B cell (primary cell): ENCODE measurements at regions not wholly inside any gene's neighbourhood (a gene's known extent, or its start where the extent isn't known, plus 50 kb on each side); places are given as distances from the start of the nearest gene placed in this dataset.

Source experiments
- ATAC-seq: fragments of 200-7000 bp; cut with Tn5 transposase; one replicate; pipeline ENCODE4 v1.10.0; 2021; ENCODE audit warnings: low read depth, mild to moderate bottlenecking, moderate number of reproducible peaks, moderate library complexity
- CTCF ChIA-PET: fragments of 350-600 bp; sonication (Branson Sonifier 250); formaldehyde crosslinking; loops from one replicate; lab custom pipeline; 2021; ENCODE audit warnings: antibody characterized with exemption, inconsistent platforms; lab: Charles Lee
- POLR2A ChIA-PET: fragments of 350-600 bp; sonication (Branson Sonifier 250); formaldehyde crosslinking; loops from one replicate; lab custom pipeline; 2021; ENCODE audit warnings: antibody characterized with exemption; lab: Charles Lee
- DNase-seq: peaks from one replicate; pipeline ENCODE4 v3.0.0; 2013
- H2AFZ ChIP-seq: 2 replicates; pipeline ENCODE4 v1.6.1; 2012; ENCODE audit warnings: mild to moderate bottlenecking, low read depth, low read length; ENCODE audit not compliant: insufficient read depth, poor library complexity, severe bottlenecking
- H3K27ac ChIP-seq, 2 donors: 1 replicate in 1 of 2; 2 replicates in 1 of 2; pipeline ENCODE4 v1.5.1; 2012 to 2013; ENCODE audit warnings: low read length in 2 of 2, mild to moderate bottlenecking in 2 of 2, moderate library complexity in 1 of 2
- H3K27me3 ChIP-seq, 4 experiments: fragments of 200-600 bp in 1 of 4; sonication (generic) in 1 of 4; replicated peaks in 1 of 4; 1 replicate in 2 of 4; 2 replicates in 2 of 4; pipeline versions ENCODE4 v1.6.1 to v1.7.0; 2013 to 2016; ENCODE audit warnings: low read length in 3 of 4, mild to moderate bottlenecking in 2 of 4, mixed read lengths in 1 of 4, moderate library complexity in 1 of 4; ENCODE audit not compliant: insufficient read depth in 4 of 4, control insufficient read depth in 3 of 4; ENCODE audit errors: control extremely low read depth in 1 of 4
- H3K36me3 ChIP-seq, 2 experiments: replicated peaks in 1 of 2; 1 replicate in 1 of 2; 2 replicates in 1 of 2; pipeline versions ENCODE4 v1.6.1 to v1.7.1; 2013; ENCODE audit warnings: low read length in 1 of 2; ENCODE audit not compliant: insufficient read depth in 2 of 2, control insufficient read depth in 1 of 2; ENCODE audit errors: control extremely low read depth in 1 of 2, extremely low read depth in 1 of 2
- H3K4me1 ChIP-seq, 2 donors: fragments of 200-600 bp in 1 of 2; sonication (generic) in 1 of 2; 1 replicate in 1 of 2; 2 replicates in 1 of 2; pipeline versions ENCODE4 v1.5.1 to v1.6.1; 2013 to 2017; ENCODE audit warnings: low read length in 2 of 2; ENCODE audit not compliant: control insufficient read depth in 2 of 2, insufficient read depth in 2 of 2
- H3K4me2 ChIP-seq: replicated peaks from 2 replicates; pipeline ENCODE3; 2012; ENCODE audit warnings: mild to moderate bottlenecking, low read depth, low read length; ENCODE audit not compliant: poor library complexity, severe bottlenecking
- H3K4me3 ChIP-seq, 5 experiments: fragments of 200-600 bp in 1 of 5; sonication (generic) in 1 of 5; 1 replicate in 3 of 5; 2 replicates in 2 of 5; pipeline versions ENCODE4 v1.5.1 to v1.7.0; 2011 to 2016; ENCODE audit warnings: low read length in 4 of 5, mild to moderate bottlenecking in 4 of 5, low read depth in 2 of 5, control low read depth in 1 of 5, moderate library complexity in 1 of 5; ENCODE audit not compliant: insufficient read depth in 1 of 5; ENCODE audit errors: control extremely low read depth in 1 of 5, extremely low read depth in 1 of 5
- H3K79me2 ChIP-seq: fragments of 200-600 bp; sonication (generic); one replicate; pipeline ENCODE4 v1.6.0; 2016; ENCODE audit warnings: low read length; ENCODE audit not compliant: control insufficient read depth, insufficient read depth
- H3K9ac ChIP-seq: fragments of 200-600 bp; sonication (generic); 2 replicates; pipeline ENCODE4 v1.6.1; 2017; ENCODE audit warnings: mild to moderate bottlenecking, low read length, moderate library complexity
- H3K9me3 ChIP-seq, 3 donors: one replicate each; pipeline versions ENCODE4 v1.6.1 to v1.7.1; 2013; ENCODE audit warnings: low read length in 2 of 3; ENCODE audit not compliant: control insufficient read depth in 2 of 3, insufficient read depth in 1 of 3; ENCODE audit errors: control extremely low read depth in 1 of 3
- H4K20me1 ChIP-seq: 2 replicates; pipeline ENCODE4 v1.6.0; 2012; ENCODE audit warnings: mild to moderate bottlenecking, low read length; ENCODE audit not compliant: insufficient read depth, control insufficient read depth, poor library complexity, severe bottlenecking
- H3K27ac Mint-ChIP-seq: one replicate; pipeline ENCODE4 v1.8.0; 2021; ENCODE audit warnings: mixed read lengths
- H3K27me3 Mint-ChIP-seq: one replicate; pipeline ENCODE4 v1.8.0; 2021; ENCODE audit warnings: mixed read lengths
- H3K4me1 Mint-ChIP-seq: one replicate; pipeline ENCODE4 v1.8.0; 2021; ENCODE audit warnings: mixed read lengths
- H3K4me3 Mint-ChIP-seq: one replicate; pipeline ENCODE4 v1.8.0; 2021; ENCODE audit warnings: mixed read lengths
- H3K9me3 Mint-ChIP-seq: one replicate; pipeline ENCODE4 v1.8.0; 2022; ENCODE audit warnings: mixed read lengths; ENCODE audit not compliant: insufficient read depth
- EZH2 ChIP-seq: IDR thresholded peaks from 2 replicates; pipeline ENCODE4 v1.6.1; 2012; ENCODE audit warnings: borderline replicate concordance, low read depth, mild to moderate bottlenecking, moderate library complexity, low read length; ENCODE audit not compliant: insufficient read depth, poor library complexity, severe bottlenecking
- whole genome bisulfite sequencing: methylation state at CpG from one replicate; pipeline ENCODE4 v1.1.5; 2013; ENCODE audit warnings: missing lambda C conversion rate; ENCODE audit not compliant: insufficient coverage; 5-methylcytosine and 5-hydroxymethylcytosine counted together
- intact Hi-C: fragments of 100-400 bp; cut with micrococcal nuclease; formaldehyde crosslinking; loops from one replicate; pipeline ENCODE4 v1.10.0; 2022
- TF ChIP-seq, protein P1 (sequence below): fragments of 200-600 bp; IDR thresholded peaks from one replicate; pipeline ENCODE4 v1.8.0; 2022; ENCODE audit warnings: antibody characterized with exemption, mild to moderate bottlenecking

DNA sequence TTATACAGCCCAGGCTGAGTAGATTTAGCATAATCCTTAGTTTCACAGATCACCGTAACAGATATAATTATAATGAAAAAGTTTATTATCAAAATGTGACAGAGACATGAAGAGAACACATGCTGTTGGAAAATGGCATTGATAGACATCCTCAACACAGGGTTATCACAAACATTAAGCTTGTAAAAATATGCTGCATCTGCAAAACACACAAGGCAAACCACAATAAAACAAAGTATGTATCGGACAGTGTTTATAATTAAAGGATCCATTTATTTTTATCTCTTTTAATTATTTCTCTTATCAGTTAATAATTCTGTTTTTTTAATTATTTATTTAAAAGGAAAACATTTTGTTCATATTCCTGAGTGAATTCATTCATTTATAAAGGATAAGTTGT lies 829.9 kb upstream of the CDH9 start:
- Histone ChIP-seq H3K27me3 (no peaks in the 10 kb centered on the region), H3K4me3 (no peak overlapping the region), H3K4me1 (no peaks in the 10 kb centered on the region), H3K9me3 (no peaks in the 10 kb centered on the region), H3K9ac (no peak overlapping the region), H4K20me1 (no peaks in the 10 kb centered on the region), H3K4me2 (no peak overlapping the region), H3K79me2 (no peaks in the 10 kb centered on the region), H2AFZ (no peak overlapping the region), H3K36me3 (no peaks in the 10 kb centered on the region), H3K27ac (no peak overlapping the region)
- Mint-ChIP-seq H3K27ac (no peak overlapping the region), H3K9me3 (peaks cover 10% of the 10 kb centered on the region), H3K4me3 (no peak overlapping the region), H3K4me1 (no peaks in the 10 kb centered on the region), H3K27me3 (no peaks in the 10 kb centered on the region)
- ATAC-seq: no peak
- no CpG with 5 or more reads among the region's 2 CpGs for WGBS
- intact Hi-C loops: no loop called here
- ChIA-PET POLR2A (no interaction called here), CTCF (no interaction called here)
- TF ChIP-seq, protein P1, sequence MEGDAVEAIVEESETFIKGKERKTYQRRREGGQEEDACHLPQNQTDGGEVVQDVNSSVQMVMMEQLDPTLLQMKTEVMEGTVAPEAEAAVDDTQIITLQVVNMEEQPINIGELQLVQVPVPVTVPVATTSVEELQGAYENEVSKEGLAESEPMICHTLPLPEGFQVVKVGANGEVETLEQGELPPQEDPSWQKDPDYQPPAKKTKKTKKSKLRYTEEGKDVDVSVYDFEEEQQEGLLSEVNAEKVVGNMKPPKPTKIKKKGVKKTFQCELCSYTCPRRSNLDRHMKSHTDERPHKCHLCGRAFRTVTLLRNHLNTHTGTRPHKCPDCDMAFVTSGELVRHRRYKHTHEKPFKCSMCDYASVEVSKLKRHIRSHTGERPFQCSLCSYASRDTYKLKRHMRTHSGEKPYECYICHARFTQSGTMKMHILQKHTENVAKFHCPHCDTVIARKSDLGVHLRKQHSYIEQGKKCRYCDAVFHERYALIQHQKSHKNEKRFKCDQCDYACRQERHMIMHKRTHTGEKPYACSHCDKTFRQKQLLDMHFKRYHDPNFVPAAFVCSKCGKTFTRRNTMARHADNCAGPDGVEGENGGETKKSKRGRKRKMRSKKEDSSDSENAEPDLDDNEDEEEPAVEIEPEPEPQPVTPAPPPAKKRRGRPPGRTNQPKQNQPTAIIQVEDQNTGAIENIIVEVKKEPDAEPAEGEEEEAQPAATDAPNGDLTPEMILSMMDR: no peak
- no peak for TF ChIP-seq EZH2
- no peak for DNase-seq

DNA sequence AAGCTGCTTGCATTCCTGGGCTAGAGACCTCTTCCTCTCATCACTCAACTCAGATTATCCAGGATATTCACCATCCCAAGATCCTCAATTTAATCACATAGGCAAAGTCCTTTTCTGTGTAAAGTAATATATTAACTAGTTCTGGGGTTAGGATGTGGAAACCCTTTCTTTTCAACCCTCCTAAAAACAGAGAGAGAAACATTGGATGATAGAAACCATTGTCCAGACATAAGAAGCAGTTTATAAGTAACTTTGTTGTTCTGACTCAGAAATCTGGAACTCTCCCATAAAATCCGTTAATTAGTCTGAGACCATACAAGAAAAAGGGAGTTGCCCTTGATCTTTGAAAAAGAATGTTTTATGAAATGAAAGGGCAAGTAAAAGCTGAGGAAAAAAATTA lies 817.1 kb upstream of the CDH9 start:
- H3K27ac Mint-ChIP-seq: no peak overlapping the region
- H3K9me3 Mint-ChIP-seq: peaks cover 2% of the 10 kb centered on the region
- Histone ChIP-seq H3K4me3 (no peak overlapping the region), H3K27ac (no peak overlapping the region), H2AFZ (no peak overlapping the region), H3K9ac (no peak overlapping the region), H3K36me3 (no peaks in the 10 kb centered on the region), H3K9me3 (peaks cover 0 to 2% (median 0%) of the 10 kb centered on the region in 3 donors), H4K20me1 (no peaks in the 10 kb centered on the region), H3K27me3 (no peaks in the 10 kb centered on the region), H3K79me2 (no peaks in the 10 kb centered on the region), H3K4me2 (no peak overlapping the region), H3K4me1 (no peaks in the 10 kb centered on the region)
- intact Hi-C loops: no loop called here
- H3K4me1 Mint-ChIP-seq: no peaks in the 10 kb centered on the region
- WGBS: no CpG with 5 or more reads among the region's 1 CpG
- DNase-seq: no peak
- H3K4me3 Mint-ChIP-seq: no peak overlapping the region
- CTCF ChIA-PET: no interaction called here
- ATAC-seq: no peak
- no peak for TF ChIP-seq EZH2
- POLR2A ChIA-PET: no interaction called here
- H3K27me3 Mint-ChIP-seq: no peaks in the 10 kb centered on the region
